DMS79 treated with DMSO at 0.1 percent for 48 hours (cell line): ENCODE measurements at regions not wholly inside any gene's neighbourhood (a gene's known extent, or its start where the extent isn't known, plus 50 kb on each side); places are given as distances from the start of the nearest gene placed in this dataset.
"Not testable (repeated sequence)": the region's sequence is repeated elsewhere in the genome, so short reads cannot be mapped to it uniquely, and the experiment has no call there.

Experiments used
- DNase-seq: peaks from one replicate; lab custom pipeline; 2025; lab: John Stamatoyannopoulos, UW

GRCh38 chr12:76292891-76293290 is 55.3 kb downstream of the BBS10 start:
- not testable (repeated sequence) for DNase-seq

- not testable (repeated sequence) for DNase-seq
Observed at GRCh38 chr12:76292305-76292704, 55.9 kb downstream of the BBS10 start.

GRCh38 chr12:76290963-76291859 is 57.0 kb downstream of the BBS10 start:
- no peak for DNase-seq

- DNase-seq: no peak
Observed at GRCh38 chr12:76288218-76288617, 60.0 kb downstream of the BBS10 start.

GRCh38 chr12:76284816-76285750 is 63.1 kb downstream of the BBS10 start:
- no peak for DNase-seq

- DNase-seq: no peak
Observed at GRCh38 chr12:76282744-76283143, 65.5 kb downstream of the BBS10 start.

GRCh38 chr12:76277480-76277879 is 70.7 kb downstream of the BBS10 start:
- no peak for DNase-seq

- no peak for DNase-seq
Observed at GRCh38 chr12:76276499-76277151, 71.6 kb downstream of the BBS10 start.

- DNase-seq: no peak
Observed at GRCh38 chr12:76275511-76276093, 72.6 kb downstream of the BBS10 start.

GRCh38 chr12:76274420-76275083 is 73.7 kb downstream of the BBS10 start:
- no peak for DNase-seq

GRCh38 chr12:76272287-76272686 is 75.9 kb downstream of the BBS10 start:
- DNase-seq: no peak

GRCh38 chr12:76270657-76271358 is 77.4 kb downstream of the BBS10 start:
- no peak for DNase-seq

GRCh38 chr12:76268267-76268666 is 79.9 kb downstream of the BBS10 start:
- no peak for DNase-seq

GRCh38 chr12:76266797-76267196 is 81.4 kb downstream of the BBS10 start:
- no peak for DNase-seq

GRCh38 chr12:76265424-76266180 is 82.6 kb downstream of the BBS10 start:
- DNase-seq: no peak

GRCh38 chr12:76264611-76265012 is 83.6 kb downstream of the BBS10 start:
- DNase-seq: no peak

GRCh38 chr12:76263696-76264095 is 84.5 kb downstream of the BBS10 start:
- no peak for DNase-seq

GRCh38 chr12:76260390-76260748 is 87.8 kb downstream of the BBS10 start:
- DNase-seq: no peak

- DNase-seq: no peak
Observed at GRCh38 chr12:76259660-76260389, 88.4 kb downstream of the BBS10 start.
